Adrenal gland (tissue), 5 donors: ENCODE measurements at regions not wholly inside any gene's neighbourhood (a gene's known extent, or its start where the extent isn't known, plus 50 kb on each side); places are given as distances from the start of the nearest gene placed in this dataset.

ENCODE experiments used
- POLR2A ChIP-seq, 2 donors: fragments of 450-650 bp; IDR thresholded peaks; one replicate each; pipeline ENCODE4 v1.6.1; 2017; ENCODE audit warnings: antibody characterized with exemption in 2 of 2, mild to moderate bottlenecking in 2 of 2, moderate library complexity in 1 of 2
- TF ChIP-seq, protein P1 (sequence below), 6 experiments: fragments of 450-650 bp in 4 of 6; fragments of 200-600 bp in 2 of 6; sonication (generic) in 1 of 6; IDR thresholded peaks; 1 replicate in 5 of 6; 2 replicates in 1 of 6; pipeline versions ENCODE4 v1.5.1 to v1.8.0; 2016 to 2021; ENCODE audit warnings: antibody characterized with exemption in 6 of 6, mild to moderate bottlenecking in 2 of 6, moderate library complexity in 1 of 6
- donor health status: DM: no; HTN: no; CAD: no.

GRCh38 chr2:106990297-106990696, 104.3 kb upstream of the ST6GAL2 start:
- TF ChIP-seq, protein P1, sequence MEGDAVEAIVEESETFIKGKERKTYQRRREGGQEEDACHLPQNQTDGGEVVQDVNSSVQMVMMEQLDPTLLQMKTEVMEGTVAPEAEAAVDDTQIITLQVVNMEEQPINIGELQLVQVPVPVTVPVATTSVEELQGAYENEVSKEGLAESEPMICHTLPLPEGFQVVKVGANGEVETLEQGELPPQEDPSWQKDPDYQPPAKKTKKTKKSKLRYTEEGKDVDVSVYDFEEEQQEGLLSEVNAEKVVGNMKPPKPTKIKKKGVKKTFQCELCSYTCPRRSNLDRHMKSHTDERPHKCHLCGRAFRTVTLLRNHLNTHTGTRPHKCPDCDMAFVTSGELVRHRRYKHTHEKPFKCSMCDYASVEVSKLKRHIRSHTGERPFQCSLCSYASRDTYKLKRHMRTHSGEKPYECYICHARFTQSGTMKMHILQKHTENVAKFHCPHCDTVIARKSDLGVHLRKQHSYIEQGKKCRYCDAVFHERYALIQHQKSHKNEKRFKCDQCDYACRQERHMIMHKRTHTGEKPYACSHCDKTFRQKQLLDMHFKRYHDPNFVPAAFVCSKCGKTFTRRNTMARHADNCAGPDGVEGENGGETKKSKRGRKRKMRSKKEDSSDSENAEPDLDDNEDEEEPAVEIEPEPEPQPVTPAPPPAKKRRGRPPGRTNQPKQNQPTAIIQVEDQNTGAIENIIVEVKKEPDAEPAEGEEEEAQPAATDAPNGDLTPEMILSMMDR (IDR thresholded peaks at IDR 0.05): no peak
- no peak for TF ChIP-seq POLR2A (IDR thresholded peaks at IDR 0.05)
